Fibroblast of skin of right biceps (primary cell): ENCODE measurements at regions not wholly inside any gene's neighbourhood (a gene's known extent, or its start where the extent isn't known, plus 50 kb on each side); places are given as distances from the start of the nearest gene placed in this dataset.

Experiments
- DNase-seq: peaks from one replicate; pipeline ENCODE4 v3.0.0-alpha.2; 2013

DNA sequence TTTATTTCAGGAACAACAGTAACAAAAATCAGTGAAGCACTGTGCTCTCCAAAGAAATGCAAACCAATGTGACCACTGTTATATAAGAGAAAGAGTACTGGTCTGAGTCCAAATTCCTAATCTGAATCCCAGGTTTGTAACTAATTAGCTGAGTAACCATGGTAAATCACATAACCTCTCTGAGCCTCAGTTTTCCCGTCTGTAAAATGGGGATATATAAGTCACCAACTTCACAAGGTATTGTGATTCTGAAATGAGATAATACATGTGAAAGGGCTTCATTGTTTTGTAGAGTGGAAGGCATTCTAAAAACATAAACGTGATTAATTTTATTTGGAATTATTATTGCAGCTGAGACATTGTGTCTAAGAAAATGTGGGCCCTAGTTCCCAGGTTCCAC is 91.3 kb upstream of the YPEL5 start:
- DNase-seq: no peak

GRCh38 chr2:30060562-30060961 is 86.2 kb upstream of the YPEL5 start:
- no peak for DNase-seq

GRCh38 chr2:30068067-30068466 is 78.7 kb upstream of the YPEL5 start:
- DNase-seq: no peak

- peak; percentile 65 for DNase-seq
Measured at GRCh38 chr2:30072250-30072842, 74.5 kb upstream of the YPEL5 start.

GRCh38 chr2:30073523-30073922 is 73.3 kb upstream of the YPEL5 start:
- DNase-seq: no peak

DNA sequence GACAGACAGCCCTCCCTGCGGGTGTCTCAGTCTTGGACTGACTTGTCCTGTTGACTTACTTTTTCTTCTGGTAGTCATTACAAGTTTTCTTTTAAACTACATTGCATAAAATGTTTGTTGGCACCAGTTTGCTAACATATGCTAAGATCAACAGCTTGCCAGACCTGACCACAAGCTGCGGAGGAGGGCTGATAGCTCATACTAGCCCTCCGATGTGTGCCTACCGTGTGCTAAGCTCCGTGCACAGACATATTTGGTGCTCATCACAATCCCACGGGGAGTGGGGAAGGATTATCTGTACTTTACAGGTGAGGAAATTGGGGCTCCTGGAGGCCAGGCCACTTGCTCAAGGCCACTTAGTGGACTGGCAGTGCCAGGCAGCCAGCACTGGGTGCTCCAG is 72.8 kb upstream of the YPEL5 start:
- no peak for DNase-seq

- DNase-seq: peak; percentile 14
Measured at GRCh38 chr2:30078521-30078920, 68.3 kb upstream of the YPEL5 start.

DNA sequence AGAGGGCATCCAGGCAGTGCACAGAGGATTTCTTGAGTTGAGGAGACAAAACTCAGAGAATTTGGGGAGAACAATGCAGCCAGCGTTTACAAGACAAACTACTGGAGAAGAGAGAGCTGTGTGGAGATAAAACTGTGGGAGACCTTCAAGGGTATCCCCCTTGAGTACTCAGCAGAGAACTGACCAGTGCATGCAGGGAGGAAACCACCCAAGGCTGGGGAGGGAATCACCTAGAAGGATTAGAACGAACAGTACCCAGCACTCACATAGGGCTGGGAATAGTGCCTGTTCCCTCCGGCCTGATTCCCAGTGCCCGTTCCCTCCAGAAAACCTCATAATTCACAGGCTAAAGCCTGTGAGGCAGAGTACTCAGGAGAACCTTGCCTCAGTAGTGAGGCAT is 61.9 kb upstream of the YPEL5 start:
- DNase-seq: no peak

DNA sequence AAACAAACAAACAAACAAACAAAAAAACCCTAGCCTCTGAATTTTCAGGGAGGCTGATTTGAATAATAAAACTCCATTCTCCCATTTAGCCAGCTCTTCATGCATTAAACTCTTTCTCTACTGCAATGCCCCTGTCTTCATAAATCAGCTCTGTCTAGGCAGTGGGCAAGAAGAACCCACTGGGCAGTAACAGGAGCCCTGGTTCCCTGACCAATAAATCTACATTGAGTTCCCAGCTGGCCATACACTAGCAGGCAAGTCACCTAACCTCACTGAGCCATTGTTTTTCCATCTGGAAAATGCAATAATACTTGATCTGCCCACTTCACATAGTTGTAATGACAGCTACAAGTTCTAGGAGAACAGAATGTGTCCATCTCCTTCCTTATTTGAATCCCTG is 57.6 kb upstream of the YPEL5 start:
- no peak for DNase-seq

DNA sequence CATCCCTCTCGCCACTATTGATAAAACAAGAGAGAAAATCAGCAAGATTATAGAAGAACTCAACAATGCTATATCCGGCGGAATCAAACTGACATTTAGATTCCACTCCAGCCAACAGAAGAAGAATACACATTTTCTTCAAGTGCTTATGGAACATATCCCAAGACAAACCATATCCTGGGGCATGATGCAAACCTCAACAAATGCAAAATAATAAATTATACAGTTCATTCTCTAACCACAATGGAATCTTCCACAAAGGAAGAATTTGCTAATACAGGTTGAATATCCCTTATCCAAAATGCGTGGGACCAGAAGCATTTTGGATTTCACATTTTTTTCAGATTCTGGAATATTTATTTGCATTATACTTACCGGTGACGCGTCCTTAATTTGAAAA is 51.4 kb upstream of the YPEL5 start:
- peak; percentile 19 for DNase-seq

DNA sequence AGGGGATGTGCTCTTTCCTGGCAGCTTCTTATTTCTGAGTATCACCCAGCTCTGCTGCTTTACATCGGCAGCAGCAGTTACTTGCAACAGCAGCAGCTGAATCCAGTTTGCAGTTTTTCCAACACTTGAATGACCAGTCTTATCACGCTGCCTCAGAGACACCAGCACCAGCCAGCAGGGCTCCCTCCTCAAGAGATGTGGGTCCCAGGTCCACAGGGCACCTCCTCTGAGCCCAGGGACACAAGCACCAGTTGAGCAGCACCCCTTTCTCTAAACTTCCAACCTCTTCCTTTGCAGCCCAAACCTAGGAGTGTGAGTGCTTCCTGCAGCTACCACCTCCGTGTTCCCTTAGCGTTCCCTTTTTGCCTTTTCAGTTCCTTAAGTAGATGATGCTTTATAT is 50.4 kb upstream of the YPEL5 start:
- no peak for DNase-seq
